ENCODE measurements at regions not wholly inside any gene's neighbourhood (a gene's known extent, or its start where the extent isn't known, plus 50 kb on each side); places are given as distances from the start of the nearest gene placed in this dataset.

DNA sequence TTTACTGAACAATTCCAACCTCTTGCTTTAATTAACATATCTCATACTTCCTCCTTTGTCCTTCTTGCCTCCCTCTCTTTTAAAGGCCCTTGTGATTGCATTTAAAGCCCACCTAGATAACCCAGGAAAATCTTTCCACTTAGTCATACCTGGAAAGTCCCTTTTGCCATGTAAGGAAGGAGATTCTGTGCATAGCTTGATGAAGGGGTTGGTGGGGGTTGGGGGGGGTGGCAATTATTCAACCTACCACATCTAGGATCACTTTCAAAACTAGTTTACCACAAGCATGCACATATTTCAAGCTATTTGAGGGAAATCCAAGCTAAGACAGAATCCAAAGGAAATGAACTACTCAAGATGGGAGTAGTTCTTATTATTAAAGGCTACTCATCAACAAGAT is 249.1 kb upstream of the PTBP2 start:
- no peaks in the 10 kb centered on the region for H3K36me3 Mint-ChIP-seq (ENCODE audit: low read depth)
- no peaks in the 10 kb centered on the region for H3K4me1 Mint-ChIP-seq
- DNase-seq (no peak), ATAC-seq (no peak)
- H3K27ac Mint-ChIP-seq, result no peak overlapping the region
- intact Hi-C loops (cut with DNase I, micrococcal nuclease), result no loop called here
- H3K4me3 Mint-ChIP-seq, result no peak overlapping the region
- peaks cover 5% of the 10 kb centered on the region for H3K9me3 Mint-ChIP-seq (ENCODE audit: low read depth)
- ChIA-PET POLR2A (no interaction called here), CTCF (no interaction called here)
- no peaks in the 10 kb centered on the region for H3K27me3 Mint-ChIP-seq

DNA sequence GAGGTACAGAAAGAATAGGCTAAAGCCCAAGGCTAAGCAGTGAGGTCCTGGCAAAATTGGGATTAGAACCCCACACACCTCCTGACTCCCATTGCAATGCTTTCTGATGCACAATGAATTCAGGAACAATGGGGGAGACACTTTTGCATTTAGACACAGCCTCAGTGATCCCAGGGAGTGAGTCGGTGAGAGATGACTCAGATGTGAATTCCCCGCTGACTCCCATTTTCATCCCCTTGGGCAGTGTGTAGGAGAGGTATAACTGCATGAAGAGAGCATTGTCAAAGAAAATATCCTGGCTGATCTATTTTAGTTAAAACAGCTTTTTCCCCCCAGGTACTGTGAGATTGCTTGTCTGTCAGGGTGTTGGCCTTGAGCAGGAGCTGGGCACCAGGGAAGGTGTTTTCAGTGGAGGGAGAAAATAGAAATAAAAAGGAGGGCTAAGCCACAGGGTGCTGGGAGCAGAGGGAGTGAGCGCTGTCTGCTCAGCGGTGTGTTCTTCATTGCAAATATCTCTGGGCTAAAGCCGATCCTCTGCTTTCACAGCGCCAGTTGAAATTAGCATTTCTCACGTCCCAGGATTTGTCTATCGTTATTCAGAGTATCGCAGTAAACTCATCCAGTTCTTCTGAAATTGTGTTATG is 247.7 kb upstream of the PTBP2 start:
- Mint-ChIP-seq H3K27me3 (no peaks in the 10 kb centered on the region), H3K36me3 (ENCODE audit: low read depth) (no peaks in the 10 kb centered on the region), H3K9me3 (ENCODE audit: low read depth) (peaks cover 3% of the 10 kb centered on the region), H3K27ac (no peak overlapping the region), H3K4me3 (no peak overlapping the region), H3K4me1 (no peaks in the 10 kb centered on the region)
- no peak for DNase-seq
- intact Hi-C loops (cut with DNase I, micrococcal nuclease), result no loop called here
- no peak for ATAC-seq
- CTCF ChIA-PET, result no interaction called here
- POLR2A ChIA-PET, result no interaction called here

DNA sequence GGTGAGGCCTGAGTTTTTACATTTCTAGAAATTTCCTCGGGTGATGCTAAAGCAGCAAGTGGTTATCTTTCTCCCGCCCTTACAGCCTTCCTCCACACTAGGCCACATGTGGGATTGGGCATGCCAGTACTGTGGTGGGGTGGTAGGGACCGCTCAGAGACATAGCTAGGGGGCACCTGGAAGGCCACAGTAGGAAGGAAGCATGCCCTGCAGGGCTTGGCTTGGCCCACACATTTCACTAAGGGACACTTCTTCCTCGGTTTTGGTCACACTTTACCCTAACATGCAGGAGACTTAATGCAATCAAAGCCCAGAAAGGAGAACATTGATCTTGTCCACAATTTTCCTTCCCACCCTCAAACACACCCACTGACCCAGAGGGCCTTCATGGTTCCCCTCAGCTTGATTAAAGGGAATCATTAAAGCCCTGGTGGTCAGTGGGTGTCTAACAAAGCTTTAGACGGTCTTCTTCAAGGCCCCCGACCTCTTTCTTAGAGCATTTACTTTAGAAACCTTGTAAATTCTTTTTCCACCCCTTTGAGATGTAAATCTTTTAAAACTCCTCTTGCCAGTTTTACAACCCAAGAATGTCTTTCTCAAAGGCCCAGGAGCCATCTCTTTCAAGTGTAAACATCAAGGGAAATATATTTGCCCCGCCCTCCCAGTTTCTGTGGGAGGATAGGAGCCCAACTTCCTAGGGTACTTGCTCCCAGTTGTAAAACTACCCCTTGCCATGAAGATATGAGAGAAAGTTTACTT is 246.4 kb upstream of the PTBP2 start:
- intact Hi-C loops (cut with DNase I, micrococcal nuclease), result no loop called here

DNA sequence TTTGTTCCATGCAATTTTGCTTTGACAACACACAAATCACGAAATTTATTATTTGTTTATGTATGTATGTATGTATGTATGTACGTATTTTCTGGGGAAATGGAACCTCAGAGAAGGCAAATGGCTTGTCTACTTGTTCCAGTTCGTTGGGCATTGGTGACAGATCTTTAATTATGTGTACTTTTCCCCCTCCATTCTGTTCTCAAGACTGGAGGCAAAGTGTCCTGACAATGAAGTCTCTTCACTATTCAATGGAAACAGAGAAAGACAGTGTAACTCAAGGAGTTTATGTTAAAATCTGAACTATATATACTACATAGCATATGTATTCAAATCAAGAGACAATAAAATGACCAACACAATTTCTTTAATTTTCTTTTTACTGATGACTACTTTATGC is 245.7 kb upstream of the PTBP2 start:
- ATAC-seq, result no peak
- ChIA-PET CTCF (no interaction called here), POLR2A (no interaction called here)
- H3K4me3 Mint-ChIP-seq, result no peak overlapping the region
- peaks cover 3% of the 10 kb centered on the region for H3K27me3 Mint-ChIP-seq
- H3K9me3 Mint-ChIP-seq (ENCODE audit: low read depth), result peaks cover 2% of the 10 kb centered on the region
- no peak overlapping the region for H3K27ac Mint-ChIP-seq
- no peak for DNase-seq
- intact Hi-C loops (cut with DNase I, micrococcal nuclease), result no loop called here
- no peaks in the 10 kb centered on the region for H3K4me1 Mint-ChIP-seq
- H3K36me3 Mint-ChIP-seq (ENCODE audit: low read depth), result no peaks in the 10 kb centered on the region

More for the DNA sequence above, 246.4 kb upstream of the PTBP2 start:
- H3K27me3 Mint-ChIP-seq, result no peaks in the 10 kb centered on the region
- ATAC-seq (no peak), DNase-seq (no peak)
- CTCF ChIA-PET, result no interaction called here
- no peaks in the 10 kb centered on the region for H3K4me1 Mint-ChIP-seq
- no peak overlapping the region for H3K4me3 Mint-ChIP-seq
- POLR2A ChIA-PET, result no interaction called here
- H3K9me3 Mint-ChIP-seq (ENCODE audit: low read depth), result peaks cover 3% of the 10 kb centered on the region
- H3K36me3 Mint-ChIP-seq (ENCODE audit: low read depth), result no peaks in the 10 kb centered on the region
- H3K27ac Mint-ChIP-seq, result no peak overlapping the region

DNA sequence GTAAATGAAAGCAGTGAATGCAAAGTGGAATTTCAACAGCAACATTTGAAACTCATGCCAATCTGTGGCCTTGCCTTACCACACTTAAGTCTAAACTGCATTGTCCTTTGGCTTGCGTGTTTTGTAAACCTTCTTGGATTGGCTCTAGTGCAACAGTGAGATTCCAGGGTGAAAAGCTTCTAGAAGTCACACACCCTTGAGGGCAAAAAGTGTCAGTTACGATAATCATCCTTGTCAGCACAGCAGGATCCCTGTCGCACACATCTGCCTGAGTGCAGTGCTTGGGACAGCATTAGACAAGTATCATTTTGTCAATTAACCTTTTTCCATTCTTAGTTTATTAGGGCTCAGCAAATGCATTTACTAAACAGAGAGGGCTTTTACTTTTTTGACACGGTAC is 243.4 kb upstream of the PTBP2 start:
- H3K9me3 Mint-ChIP-seq (ENCODE audit: low read depth), result no peaks in the 10 kb centered on the region
- intact Hi-C loops (cut with DNase I, micrococcal nuclease), result no loop called here
- H3K4me3 Mint-ChIP-seq, result no peak overlapping the region
- ATAC-seq (no peak), DNase-seq (no peak)
- no peaks in the 10 kb centered on the region for H3K4me1 Mint-ChIP-seq
- no peak overlapping the region for H3K27ac Mint-ChIP-seq
- POLR2A ChIA-PET, result no interaction called here
- CTCF ChIA-PET, result no interaction called here
- H3K27me3 Mint-ChIP-seq, result peaks cover 3% of the 10 kb centered on the region
- H3K36me3 Mint-ChIP-seq (ENCODE audit: low read depth), result no peaks in the 10 kb centered on the region

DNA sequence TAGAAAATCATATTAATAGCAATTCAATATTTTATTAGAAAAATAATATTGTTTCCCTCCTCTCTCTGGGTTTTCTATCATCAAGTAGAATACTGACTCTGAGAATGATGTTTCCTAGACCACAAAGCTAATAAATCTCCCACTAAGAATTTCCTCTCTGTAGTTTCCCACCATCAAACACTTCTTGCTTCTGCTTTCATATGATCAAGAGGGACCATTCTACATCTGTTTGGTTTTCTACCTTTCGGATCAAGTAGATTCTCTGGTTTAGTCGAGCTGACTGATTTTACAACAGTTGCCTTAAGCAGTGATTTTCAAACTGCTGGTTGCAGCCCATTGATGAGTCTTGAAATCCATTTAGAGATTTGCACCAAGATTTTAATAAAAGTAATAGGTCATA is 240.2 kb upstream of the PTBP2 start:
- Mint-ChIP-seq H3K36me3 (ENCODE audit: low read depth) (no peaks in the 10 kb centered on the region), H3K4me1 (no peaks in the 10 kb centered on the region), H3K9me3 (ENCODE audit: low read depth) (no peaks in the 10 kb centered on the region), H3K4me3 (no peak overlapping the region), H3K27me3 (peaks cover 5% of the 10 kb centered on the region), H3K27ac (no peak overlapping the region)
- intact Hi-C loops (cut with DNase I, micrococcal nuclease), result no loop called here
- ATAC-seq (no peak), DNase-seq (no peak)
- ChIA-PET CTCF (no interaction called here), POLR2A (no interaction called here)

DNA sequence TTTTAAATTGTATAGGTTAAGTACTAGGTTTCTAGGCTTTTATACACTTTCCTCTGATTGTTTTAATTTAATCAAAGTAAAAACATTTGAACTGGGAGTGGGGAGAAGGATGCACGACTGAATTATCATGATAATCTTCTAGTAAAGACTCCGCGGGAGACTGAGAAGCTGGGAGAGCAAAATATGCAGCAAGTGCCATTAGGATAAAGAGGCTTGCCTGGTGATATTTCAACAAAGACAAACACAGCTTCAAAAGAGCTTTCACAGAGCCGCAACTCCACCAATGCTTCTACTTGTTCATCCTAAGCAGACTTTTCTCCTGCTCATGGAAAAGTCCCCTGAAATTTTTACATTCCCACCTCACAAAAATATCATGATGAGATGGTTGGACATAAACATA is 239.0 kb upstream of the PTBP2 start:
- peaks cover 5% of the 10 kb centered on the region for H3K27me3 Mint-ChIP-seq

DNA sequence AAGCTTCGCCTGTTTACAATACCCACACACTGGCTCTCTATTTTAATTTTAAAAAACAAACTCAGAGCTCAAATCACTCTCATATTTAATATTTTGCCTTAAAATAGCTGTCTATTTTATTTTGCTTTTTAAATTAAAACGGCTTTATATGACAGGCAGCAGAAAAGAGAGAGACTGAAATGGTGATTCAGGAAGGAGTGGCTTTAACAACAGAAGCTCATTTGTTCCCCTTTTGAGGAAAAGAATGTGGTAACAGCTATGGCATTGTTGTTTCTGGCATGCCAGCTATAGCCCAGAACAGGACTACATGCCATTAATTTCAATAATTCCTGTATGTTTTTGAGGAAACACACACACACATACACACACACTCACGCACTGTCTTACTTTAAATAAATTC is 234.2 kb upstream of the PTBP2 start:
- ChIA-PET POLR2A (no interaction called here), CTCF (interaction anchor here (0.6 to 1.2 kb wide), 2 partner anchors 88 to 251 kb away, joined by 3 to 5 read pairs; no protein-coding TSS in a partner anchor)
- Mint-ChIP-seq H3K36me3 (ENCODE audit: low read depth) (no peaks in the 10 kb centered on the region), H3K4me1 (no peaks in the 10 kb centered on the region), H3K9me3 (ENCODE audit: low read depth) (no peaks in the 10 kb centered on the region), H3K27me3 (peaks cover 4% of the 10 kb centered on the region), H3K4me3 (no peak overlapping the region), H3K27ac (no peak overlapping the region)
- intact Hi-C loops (cut with DNase I, micrococcal nuclease), result no loop called here
- DNase-seq (no peak), ATAC-seq (no peak)

More for the DNA sequence above, 239.0 kb upstream of the PTBP2 start:
- ChIA-PET CTCF (no interaction called here), POLR2A (no interaction called here)
- H3K27ac Mint-ChIP-seq, result no peak overlapping the region
- ATAC-seq (no peak), DNase-seq (no peak)
- no peak overlapping the region for H3K4me3 Mint-ChIP-seq
- intact Hi-C loops (cut with DNase I, micrococcal nuclease), result no loop called here
- no peaks in the 10 kb centered on the region for H3K9me3 Mint-ChIP-seq (ENCODE audit: low read depth)
- H3K36me3 Mint-ChIP-seq (ENCODE audit: low read depth), result no peaks in the 10 kb centered on the region
- H3K4me1 Mint-ChIP-seq, result no peaks in the 10 kb centered on the region

DNA sequence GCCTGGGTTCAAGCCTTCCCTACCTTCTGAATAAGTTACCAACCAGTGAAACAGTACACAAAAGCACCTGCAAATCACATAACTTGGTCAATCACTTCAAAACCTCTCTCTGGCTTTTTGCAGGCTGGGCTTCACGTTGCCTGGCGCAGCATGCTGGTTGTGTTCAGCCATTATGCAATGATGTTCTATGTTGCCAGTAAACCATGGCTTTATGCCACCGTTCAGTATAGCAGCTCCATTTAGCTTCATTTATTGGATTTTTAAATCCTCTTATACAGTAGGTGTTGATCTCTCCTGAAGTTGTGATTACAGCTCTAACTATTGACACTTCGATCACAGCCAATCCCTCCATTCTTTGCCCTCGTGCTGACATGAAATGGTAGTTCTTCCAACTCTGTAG is 233.6 kb upstream of the PTBP2 start:
- Mint-ChIP-seq H3K4me3 (no peak overlapping the region), H3K9me3 (ENCODE audit: low read depth) (no peaks in the 10 kb centered on the region), H3K27me3 (peaks cover 4% of the 10 kb centered on the region), H3K4me1 (no peaks in the 10 kb centered on the region), H3K27ac (no peak overlapping the region), H3K36me3 (ENCODE audit: low read depth) (no peaks in the 10 kb centered on the region)
- POLR2A ChIA-PET, result no interaction called here
- intact Hi-C loops (cut with DNase I, micrococcal nuclease), result no loop called here
- ATAC-seq, result no peak
- CTCF ChIA-PET, result interaction anchor here (1.2 kb wide), 1 partner anchor 251 kb away, joined by 5 read pairs; no protein-coding TSS in a partner anchor
- DNase-seq, result no peak

DNA sequence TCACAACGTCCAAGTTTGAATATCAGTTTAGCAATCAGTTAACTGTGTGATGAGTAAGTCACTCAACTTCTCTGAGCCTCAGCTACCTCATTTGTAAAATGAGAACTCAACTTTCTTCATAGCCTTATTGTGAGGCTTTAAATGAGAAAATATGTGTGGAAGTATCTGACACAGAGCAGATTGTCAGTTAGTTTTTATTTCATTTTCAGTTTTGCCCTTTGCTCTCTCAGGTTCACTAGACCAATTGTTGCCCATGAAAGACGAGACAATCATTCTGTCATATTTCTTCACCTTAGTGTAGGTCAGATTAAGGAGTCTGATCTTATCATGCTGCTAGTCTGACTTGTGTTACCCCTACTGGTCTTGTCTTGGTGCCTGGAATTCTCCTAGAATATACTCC is 232.8 kb upstream of the PTBP2 start:
- no peak overlapping the region for H3K27ac Mint-ChIP-seq
- no peaks in the 10 kb centered on the region for H3K36me3 Mint-ChIP-seq (ENCODE audit: low read depth)
- no peak for DNase-seq
- H3K9me3 Mint-ChIP-seq (ENCODE audit: low read depth), result no peaks in the 10 kb centered on the region
- H3K4me3 Mint-ChIP-seq, result no peak overlapping the region
- intact Hi-C loops (cut with DNase I, micrococcal nuclease), result no loop called here
- ATAC-seq, result no peak
- H3K27me3 Mint-ChIP-seq, result peaks cover 4% of the 10 kb centered on the region
- ChIA-PET CTCF (no interaction called here), POLR2A (no interaction called here)
- H3K4me1 Mint-ChIP-seq, result no peaks in the 10 kb centered on the region

DNA sequence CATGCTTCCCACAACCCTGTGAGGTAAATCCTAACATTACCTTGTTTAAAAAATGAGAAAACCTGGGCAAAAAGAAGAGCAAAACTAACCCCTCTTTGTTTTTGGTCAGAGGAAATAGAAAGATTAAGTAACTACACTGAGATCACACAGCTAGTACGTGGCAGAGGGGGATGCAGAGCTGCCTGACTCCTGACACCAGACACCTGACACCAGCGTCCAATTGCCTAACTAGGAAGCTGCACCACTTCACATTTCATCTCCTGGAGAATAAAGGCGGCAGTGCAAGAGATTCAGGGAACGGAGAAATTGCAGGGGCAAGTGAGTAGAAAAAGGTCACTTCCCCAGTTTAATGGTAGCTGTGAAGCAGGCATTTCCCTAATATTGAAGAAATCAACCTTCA is 229.3 kb upstream of the PTBP2 start:
- CTCF ChIA-PET, result no interaction called here
- ATAC-seq, result no peak
- DNase-seq, result no peak
- no peak overlapping the region for H3K27ac Mint-ChIP-seq
- no peak overlapping the region for H3K4me3 Mint-ChIP-seq
- H3K27me3 Mint-ChIP-seq, result peaks cover 2% of the 10 kb centered on the region
- POLR2A ChIA-PET, result interaction anchor here (0.6 kb wide), 1 partner anchor 995 kb away, joined by 3 read pairs; no protein-coding TSS in a partner anchor
- H3K4me1 Mint-ChIP-seq, result no peaks in the 10 kb centered on the region
- intact Hi-C loops (cut with DNase I, micrococcal nuclease), result no loop called here
- no peaks in the 10 kb centered on the region for H3K36me3 Mint-ChIP-seq (ENCODE audit: low read depth)
- H3K9me3 Mint-ChIP-seq (ENCODE audit: low read depth), result no peaks in the 10 kb centered on the region

DNA sequence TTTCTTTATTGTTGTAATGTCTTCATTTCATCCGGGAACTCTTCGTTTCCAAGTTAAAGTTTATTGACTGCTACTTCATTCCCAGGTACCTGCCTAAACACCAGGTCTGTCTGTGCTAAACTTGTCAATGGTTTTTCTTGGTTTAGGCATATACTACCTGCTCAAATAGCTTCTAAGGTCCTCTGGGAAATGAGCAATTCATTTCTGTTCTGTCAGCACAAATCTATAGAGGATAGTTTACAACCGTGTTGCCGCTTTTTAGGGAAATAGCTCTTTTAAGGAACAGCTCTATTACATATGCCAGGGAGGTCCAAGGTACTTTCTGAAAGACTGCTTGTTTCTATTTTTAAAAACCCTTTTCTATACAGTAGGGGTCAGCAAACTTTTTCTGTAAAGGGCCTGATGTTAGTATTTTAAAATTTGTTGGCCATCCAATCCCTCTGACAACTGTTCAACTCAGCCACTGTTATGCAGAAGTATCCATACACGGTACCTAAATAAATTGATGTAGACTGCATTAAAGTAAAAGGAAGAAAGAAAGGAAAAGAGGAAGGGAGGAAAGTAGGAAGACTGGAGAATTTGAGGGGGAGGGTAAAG is 222.7 kb upstream of the PTBP2 start:
- ATAC-seq (no peak), DNase-seq (no peak)
- no peaks in the 10 kb centered on the region for H3K27me3 Mint-ChIP-seq
- no peaks in the 10 kb centered on the region for H3K4me1 Mint-ChIP-seq
- no peaks in the 10 kb centered on the region for H3K36me3 Mint-ChIP-seq (ENCODE audit: low read depth)
- H3K4me3 Mint-ChIP-seq, result no peak overlapping the region
- H3K9me3 Mint-ChIP-seq (ENCODE audit: low read depth), result no peaks in the 10 kb centered on the region
- no peak overlapping the region for H3K27ac Mint-ChIP-seq
- intact Hi-C loops (cut with DNase I, micrococcal nuclease), result no loop called here
- CTCF ChIA-PET, result no interaction called here
- POLR2A ChIA-PET, result no interaction called here

Data from activated CD4-positive, alpha-beta T cell treated with anti-CD3 and anti-CD28 coated beads for 36 hours (primary cell).